ENCODE measurements at regions not wholly inside any gene's neighbourhood (a gene's known extent, or its start where the extent isn't known, plus 50 kb on each side); places are given as distances from the start of the nearest gene placed in this dataset.

GRCh38 chr1:102185260-102185659, 188.5 kb upstream of the OLFM3 start:
- no peak for TF ChIP-seq CTCF (conservative IDR thresholded peaks at IDR 0.05)
- no peak for TF ChIP-seq ZFX (IDR thresholded peaks at IDR 0.05)
